HFF-Myc (cell line): ENCODE measurements at regions not wholly inside any gene's neighbourhood (a gene's known extent, or its start where the extent isn't known, plus 50 kb on each side); places are given as distances from the start of the nearest gene placed in this dataset.
"Not testable (repeated sequence)": the region's sequence is repeated elsewhere in the genome, so short reads cannot be mapped to it uniquely, and the experiment has no call there.

Experiments used
- DNase-seq: peaks from one replicate; pipeline ENCODE4 v3.0.0-alpha.2; 2011; ENCODE audit warnings: low read depth; ENCODE audit errors: extremely low read depth
- H3K4me3 ChIP-seq: replicated peaks from 2 replicates; pipeline ENCODE4 v1.5.1; 2011; ENCODE audit warnings: low read depth, mild to moderate bottlenecking, control low read depth, low read length
- CTCF ChIP-seq: IDR thresholded peaks from 2 replicates; pipeline ENCODE4 v1.5.1; 2012; ENCODE audit warnings: mild to moderate bottlenecking, low read depth, low read length, control low read depth; ENCODE audit errors: missing control alignments

- no peak for DNase-seq
These were observed 151.2 kb upstream of the PTPN1 start for GRCh38 chr20:50358971-50359370.

GRCh38 chr20:50359607-50360217, 150.5 kb upstream of the PTPN1 start:
- no peak overlapping the region for H3K4me3 ChIP-seq
- no peak for TF ChIP-seq CTCF
- no peak for DNase-seq

More at GRCh38 chr20:50358971-50359370, 151.2 kb upstream of the PTPN1 start:
- H3K4me3 ChIP-seq, result no peak overlapping the region
- no peak for TF ChIP-seq CTCF

- no peak for DNase-seq
- no peak for TF ChIP-seq CTCF
- no peak overlapping the region for H3K4me3 ChIP-seq
These were observed 149.9 kb upstream of the PTPN1 start for GRCh38 chr20:50360218-50360672.

GRCh38 chr20:50360921-50361320, 149.3 kb upstream of the PTPN1 start:
- TF ChIP-seq CTCF, result no peak
- no peak overlapping the region for H3K4me3 ChIP-seq
- no peak for DNase-seq

GRCh38 chr20:50362177-50362576, 148.0 kb upstream of the PTPN1 start:
- DNase-seq, result not testable (repeated sequence)

GRCh38 chr20:50363027-50363426, 147.2 kb upstream of the PTPN1 start:
- TF ChIP-seq CTCF, result no peak
- no peak for DNase-seq
- no peak overlapping the region for H3K4me3 ChIP-seq

More at GRCh38 chr20:50362177-50362576, 148.0 kb upstream of the PTPN1 start:
- not testable (repeated sequence) for H3K4me3 ChIP-seq

- DNase-seq, result no peak
- H3K4me3 ChIP-seq, result no peak overlapping the region
- no peak for TF ChIP-seq CTCF
These were observed 146.7 kb upstream of the PTPN1 start for GRCh38 chr20:50363479-50363878.
